Adrenal gland (tissue), 5 donors: ENCODE measurements at regions not wholly inside any gene's neighbourhood (a gene's known extent, or its start where the extent isn't known, plus 50 kb on each side); places are given as distances from the start of the nearest gene placed in this dataset.

ENCODE experiments used
- CTCF ChIP-seq, 6 experiments: fragments of 450-650 bp in 4 of 6; fragments of 200-600 bp in 2 of 6; sonication (generic) in 1 of 6; IDR thresholded peaks; 1 replicate in 5 of 6; 2 replicates in 1 of 6; pipeline versions ENCODE4 v1.5.1 to v1.8.0; 2016 to 2021; ENCODE audit warnings: antibody characterized with exemption in 6 of 6, mild to moderate bottlenecking in 2 of 6, moderate library complexity in 1 of 6
- POLR2A ChIP-seq, 2 donors: fragments of 450-650 bp; IDR thresholded peaks; one replicate each; pipeline ENCODE4 v1.6.1; 2017; ENCODE audit warnings: antibody characterized with exemption in 2 of 2, mild to moderate bottlenecking in 2 of 2, moderate library complexity in 1 of 2
- donor health status: DM: no; HTN: no; CAD: no.

GRCh38 chr2:129914538-129915302, 64.7 kb upstream of the RAB6C start:
- no peak for TF ChIP-seq CTCF (IDR thresholded peaks at IDR 0.05)
- TF ChIP-seq POLR2A (IDR thresholded peaks at IDR 0.05) = no peak
